ENCODE measurements at regions not wholly inside any gene's neighbourhood (a gene's known extent, or its start where the extent isn't known, plus 50 kb on each side); places are given as distances from the start of the nearest gene placed in this dataset.

- no peak for TF ChIP-seq BHLHE40 (IDR thresholded peaks at IDR 0.05; ENCODE audit: borderline replicate concordance)
- no peak for TF ChIP-seq PKNOX1 (IDR thresholded peaks at IDR 0.05)
- no peak for TF ChIP-seq SP1 (IDR thresholded peaks at IDR 0.05)
- TF ChIP-seq ZNF384 (IDR thresholded peaks at IDR 0.05): no peak
- TF ChIP-seq FOXK2 (IDR thresholded peaks at IDR 0.05): no peak
- no peak for TF ChIP-seq ELF4 (IDR thresholded peaks at IDR 0.05)
- TF ChIP-seq FOXA1 (IDR thresholded peaks at IDR 0.05): no peak
- TF ChIP-seq ARNT (IDR thresholded peaks at IDR 0.05): no peak
- TF ChIP-seq TARDBP (IDR thresholded peaks at IDR 0.05): no peak
- no peak for TF ChIP-seq LEF1 (IDR thresholded peaks at IDR 0.05; ENCODE audit: borderline replicate concordance)
- no peak for TF ChIP-seq L3MBTL2 (conservative IDR thresholded peaks at IDR 0.05)
Observed at GRCh38 chr12:84607170-84607819, 305.3 kb downstream of the SLC6A15 start.
